ENCODE measurements at regions not wholly inside any gene's neighbourhood (a gene's known extent, or its start where the extent isn't known, plus 50 kb on each side); places are given as distances from the start of the nearest gene placed in this dataset.

DNA sequence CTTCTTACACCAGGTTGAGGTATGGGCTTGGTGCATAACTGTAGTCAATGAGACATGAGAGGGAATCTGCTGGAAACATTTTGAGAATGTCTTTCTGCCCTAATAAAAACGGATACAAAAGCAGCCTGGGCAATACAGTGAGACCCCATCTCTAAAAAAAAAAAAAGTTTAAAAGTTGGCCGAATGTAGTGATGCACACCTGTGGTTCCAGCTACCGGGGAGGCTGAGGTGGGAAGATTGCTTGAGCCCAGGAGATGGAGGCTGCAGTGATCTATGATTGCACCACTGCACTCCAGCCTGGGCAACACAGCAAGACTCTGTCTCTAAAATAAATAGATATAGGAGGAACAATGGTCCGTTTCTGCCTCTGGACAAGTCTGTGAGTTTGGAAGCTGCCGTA, 81.5 kb upstream of the FAM171A1 start:
- H3K27ac ChIP-seq (ENCODE audit: low read depth, low read length), result no peak overlapping the region
- no peaks in the 10 kb centered on the region for H3K4me1 ChIP-seq (ENCODE audit: insufficient read depth, low read length)
- no peak for DNase-seq (ENCODE audit: insufficient read length, low spot score, missing footprints)
- H3K9me3 ChIP-seq (ENCODE audit: low read depth, low read length), result no peaks in the 10 kb centered on the region
- H3K36me3 ChIP-seq (ENCODE audit: insufficient read depth, low read length), result no peaks in the 10 kb centered on the region
- H3K79me2 ChIP-seq (ENCODE audit: insufficient read depth, low read length), result no peaks in the 10 kb centered on the region
- H4K20me1 ChIP-seq (ENCODE audit: insufficient read depth, low read length), result no peaks in the 10 kb centered on the region
- H3K4me3 ChIP-seq (ENCODE audit: insufficient read depth, low read length), result no peak overlapping the region
- H3K27me3 ChIP-seq (ENCODE audit: insufficient read depth, low read length), result peaks cover 37% of the 10 kb centered on the region
- no peak overlapping the region for H3K4me2 ChIP-seq (ENCODE audit: insufficient read depth, low read length)
- TF ChIP-seq, protein P1, sequence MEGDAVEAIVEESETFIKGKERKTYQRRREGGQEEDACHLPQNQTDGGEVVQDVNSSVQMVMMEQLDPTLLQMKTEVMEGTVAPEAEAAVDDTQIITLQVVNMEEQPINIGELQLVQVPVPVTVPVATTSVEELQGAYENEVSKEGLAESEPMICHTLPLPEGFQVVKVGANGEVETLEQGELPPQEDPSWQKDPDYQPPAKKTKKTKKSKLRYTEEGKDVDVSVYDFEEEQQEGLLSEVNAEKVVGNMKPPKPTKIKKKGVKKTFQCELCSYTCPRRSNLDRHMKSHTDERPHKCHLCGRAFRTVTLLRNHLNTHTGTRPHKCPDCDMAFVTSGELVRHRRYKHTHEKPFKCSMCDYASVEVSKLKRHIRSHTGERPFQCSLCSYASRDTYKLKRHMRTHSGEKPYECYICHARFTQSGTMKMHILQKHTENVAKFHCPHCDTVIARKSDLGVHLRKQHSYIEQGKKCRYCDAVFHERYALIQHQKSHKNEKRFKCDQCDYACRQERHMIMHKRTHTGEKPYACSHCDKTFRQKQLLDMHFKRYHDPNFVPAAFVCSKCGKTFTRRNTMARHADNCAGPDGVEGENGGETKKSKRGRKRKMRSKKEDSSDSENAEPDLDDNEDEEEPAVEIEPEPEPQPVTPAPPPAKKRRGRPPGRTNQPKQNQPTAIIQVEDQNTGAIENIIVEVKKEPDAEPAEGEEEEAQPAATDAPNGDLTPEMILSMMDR (IDR thresholded peaks at IDR 0.05; ENCODE audit: extremely low read depth, low read depth, low read length), result no peak
- no peak overlapping the region for H2AFZ ChIP-seq (ENCODE audit: low read length)

DNA sequence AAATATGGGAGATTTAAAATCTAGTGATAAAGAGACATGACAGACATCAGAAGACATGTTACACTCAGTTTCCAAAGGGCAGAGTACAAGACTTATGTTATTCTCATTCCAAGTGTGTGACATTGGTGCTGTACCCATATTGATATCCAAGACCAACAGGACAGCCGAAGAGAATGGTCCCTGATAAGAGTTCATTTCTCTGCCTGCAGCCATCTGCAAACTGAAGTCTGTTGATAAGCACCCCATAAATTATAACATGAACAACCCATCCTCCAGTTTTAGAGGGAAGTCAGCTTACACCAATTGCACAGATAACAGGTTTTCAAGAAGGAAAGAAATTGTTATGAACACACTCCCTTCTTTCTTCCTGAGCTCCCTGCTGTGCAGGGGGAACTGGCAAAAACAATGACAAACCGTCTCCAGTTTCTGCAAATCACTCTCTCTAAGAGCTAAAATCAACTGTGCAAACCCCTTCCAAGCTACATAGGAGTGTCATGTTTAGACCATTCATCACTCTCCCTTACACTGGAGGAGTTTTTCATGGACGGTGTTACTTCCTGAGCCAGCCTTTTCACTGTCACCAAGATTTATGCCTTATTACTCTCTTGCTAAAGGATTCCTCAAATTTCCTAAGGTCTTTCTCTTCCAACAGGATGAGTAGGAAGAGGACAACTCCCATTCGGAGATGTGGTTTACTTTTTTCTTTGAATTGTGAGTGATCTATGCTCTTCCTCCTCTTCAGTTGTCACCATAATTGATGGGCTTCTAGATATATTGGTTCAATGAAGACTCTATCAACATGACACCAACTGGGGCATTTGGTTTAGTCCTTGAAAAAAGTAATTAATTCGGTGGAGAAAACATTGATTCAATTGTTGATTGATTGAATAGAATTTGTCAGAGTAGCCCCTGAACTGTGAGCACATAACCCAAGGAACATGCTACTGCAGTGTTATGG, 80.3 kb upstream of the FAM171A1 start:
- Histone ChIP-seq H3K79me2 (ENCODE audit: insufficient read depth, low read length) (no peaks in the 10 kb centered on the region), H3K4me3 (ENCODE audit: insufficient read depth, low read length) (no peak overlapping the region), H2AFZ (ENCODE audit: low read length) (no peak overlapping the region), H3K4me2 (ENCODE audit: insufficient read depth, low read length) (no peak overlapping the region), H3K9me3 (ENCODE audit: low read depth, low read length) (no peaks in the 10 kb centered on the region), H3K36me3 (ENCODE audit: insufficient read depth, low read length) (no peaks in the 10 kb centered on the region), H3K27ac (ENCODE audit: low read depth, low read length) (no peak overlapping the region), H3K4me1 (ENCODE audit: insufficient read depth, low read length) (no peaks in the 10 kb centered on the region), H4K20me1 (ENCODE audit: insufficient read depth, low read length) (no peaks in the 10 kb centered on the region), H3K27me3 (ENCODE audit: insufficient read depth, low read length) (peaks cover 38% of the 10 kb centered on the region)
- TF ChIP-seq, protein P1 (IDR thresholded peaks at IDR 0.05; ENCODE audit: extremely low read depth, low read depth, low read length), result no peak
- DNase-seq (ENCODE audit: insufficient read length, low spot score, missing footprints), result no peak

DNA sequence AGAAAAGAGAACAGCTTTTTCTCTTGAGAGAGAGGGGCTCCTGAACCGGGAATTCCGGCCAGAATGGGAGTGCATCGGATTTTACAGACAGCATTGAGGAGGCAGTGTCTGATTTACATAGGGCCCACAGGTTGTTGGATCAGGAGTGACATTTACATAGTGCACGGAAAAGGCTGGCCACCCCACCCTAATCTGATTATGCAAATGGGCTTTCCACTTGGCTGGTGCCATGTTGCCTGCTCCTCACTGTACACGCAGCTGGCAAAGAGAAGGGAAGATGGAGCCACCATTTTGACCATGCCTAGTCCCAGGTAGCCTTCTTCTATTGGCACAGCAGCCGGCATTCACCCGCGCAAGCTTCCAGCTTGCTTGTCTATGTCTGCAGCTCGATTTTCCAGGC, 77.5 kb upstream of the FAM171A1 start:
- Histone ChIP-seq H3K9me3 (ENCODE audit: low read depth, low read length) (no peaks in the 10 kb centered on the region), H4K20me1 (ENCODE audit: insufficient read depth, low read length) (no peaks in the 10 kb centered on the region), H2AFZ (ENCODE audit: low read length) (no peak overlapping the region), H3K4me2 (ENCODE audit: insufficient read depth, low read length) (no peak overlapping the region), H3K4me3 (ENCODE audit: insufficient read depth, low read length) (no peak overlapping the region), H3K27ac (ENCODE audit: low read depth, low read length) (no peak overlapping the region), H3K79me2 (ENCODE audit: insufficient read depth, low read length) (no peaks in the 10 kb centered on the region), H3K36me3 (ENCODE audit: insufficient read depth, low read length) (no peaks in the 10 kb centered on the region), H3K27me3 (ENCODE audit: insufficient read depth, low read length) (peaks cover 37% of the 10 kb centered on the region), H3K4me1 (ENCODE audit: insufficient read depth, low read length) (no peaks in the 10 kb centered on the region)
- TF ChIP-seq, protein P1 (IDR thresholded peaks at IDR 0.05; ENCODE audit: extremely low read depth, low read depth, low read length), result no peak
- no peak for DNase-seq (ENCODE audit: insufficient read length, low spot score, missing footprints)

DNA sequence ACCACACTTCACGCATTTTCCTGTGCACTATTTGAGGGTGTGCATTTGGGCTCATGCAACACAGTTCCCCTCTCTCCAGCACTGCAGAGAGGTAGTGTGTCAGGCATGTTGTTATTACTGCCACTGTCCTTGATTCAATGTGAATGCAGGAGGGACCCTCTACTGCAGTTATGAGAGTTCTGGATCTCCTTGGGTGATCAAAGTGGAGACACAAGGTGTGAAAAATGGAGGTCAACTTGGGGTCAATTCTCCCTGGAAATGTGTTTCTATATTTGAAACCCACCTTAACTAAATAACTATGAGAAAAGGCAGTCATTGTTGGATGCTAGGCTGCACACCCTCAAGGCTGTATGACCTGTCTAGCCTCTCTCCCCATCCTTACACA, 73.9 kb upstream of the FAM171A1 start:
- Histone ChIP-seq H3K79me2 (ENCODE audit: insufficient read depth, low read length) (no peaks in the 10 kb centered on the region), H3K4me1 (ENCODE audit: insufficient read depth, low read length) (no peaks in the 10 kb centered on the region), H3K4me2 (ENCODE audit: insufficient read depth, low read length) (no peak overlapping the region), H2AFZ (ENCODE audit: low read length) (no peak overlapping the region), H3K27me3 (ENCODE audit: insufficient read depth, low read length) (peaks cover 13% of the 10 kb centered on the region), H3K36me3 (ENCODE audit: insufficient read depth, low read length) (no peaks in the 10 kb centered on the region), H3K4me3 (ENCODE audit: insufficient read depth, low read length) (no peak overlapping the region), H3K9me3 (ENCODE audit: low read depth, low read length) (no peaks in the 10 kb centered on the region), H3K27ac (ENCODE audit: low read depth, low read length) (no peak overlapping the region), H4K20me1 (ENCODE audit: insufficient read depth, low read length) (no peaks in the 10 kb centered on the region)
- no peak for DNase-seq (ENCODE audit: insufficient read length, low spot score, missing footprints)
- TF ChIP-seq, protein P1 (IDR thresholded peaks at IDR 0.05; ENCODE audit: extremely low read depth, low read depth, low read length), result no peak
